DND-41 (cell line): ENCODE measurements at regions not wholly inside any gene's neighbourhood (a gene's known extent, or its start where the extent isn't known, plus 50 kb on each side); places are given as distances from the start of the nearest gene placed in this dataset.
A peak's percentile ranks its signal among the peaks of the same experiment; 100 is the strongest.

Source experiments
- CTCF ChIP-seq: IDR thresholded peaks from 2 replicates; pipeline ENCODE4 v1.5.1; 2012; ENCODE audit warnings: borderline replicate concordance, low read length, moderate library complexity, mild to moderate bottlenecking; ENCODE audit not compliant: poor library complexity, severe bottlenecking; ENCODE audit errors: extremely low read depth
- EZH2 ChIP-seq: IDR thresholded peaks from 3 replicates; pipeline ENCODE4 v1.6.1; 2012; ENCODE audit warnings: borderline replicate concordance, low read depth, mild to moderate bottlenecking, moderate library complexity, low read length, inconsistent platforms; ENCODE audit not compliant: severe bottlenecking

- TF ChIP-seq CTCF (peak; percentile 31), EZH2 (no peak)
Observed at GRCh38 chr12:107522692-107523477, 162.7 kb upstream of the PWP1 start.
